ENCODE measurements at regions not wholly inside any gene's neighbourhood (a gene's known extent, or its start where the extent isn't known, plus 50 kb on each side); places are given as distances from the start of the nearest gene placed in this dataset.
"Not testable (repeated sequence)": the region's sequence is repeated elsewhere in the genome, so short reads cannot be mapped to it uniquely, and the experiment has no call there.

- peaks cover 0 to 8% (median 2%) of the 10 kb centered on the region in 7 donors for H3K9me3 Mint-ChIP-seq
- H3K27ac Mint-ChIP-seq, result no peak overlapping the region
- H3K4me1 Mint-ChIP-seq, result no peaks in the 10 kb centered on the region
- TF ChIP-seq, protein P1, sequence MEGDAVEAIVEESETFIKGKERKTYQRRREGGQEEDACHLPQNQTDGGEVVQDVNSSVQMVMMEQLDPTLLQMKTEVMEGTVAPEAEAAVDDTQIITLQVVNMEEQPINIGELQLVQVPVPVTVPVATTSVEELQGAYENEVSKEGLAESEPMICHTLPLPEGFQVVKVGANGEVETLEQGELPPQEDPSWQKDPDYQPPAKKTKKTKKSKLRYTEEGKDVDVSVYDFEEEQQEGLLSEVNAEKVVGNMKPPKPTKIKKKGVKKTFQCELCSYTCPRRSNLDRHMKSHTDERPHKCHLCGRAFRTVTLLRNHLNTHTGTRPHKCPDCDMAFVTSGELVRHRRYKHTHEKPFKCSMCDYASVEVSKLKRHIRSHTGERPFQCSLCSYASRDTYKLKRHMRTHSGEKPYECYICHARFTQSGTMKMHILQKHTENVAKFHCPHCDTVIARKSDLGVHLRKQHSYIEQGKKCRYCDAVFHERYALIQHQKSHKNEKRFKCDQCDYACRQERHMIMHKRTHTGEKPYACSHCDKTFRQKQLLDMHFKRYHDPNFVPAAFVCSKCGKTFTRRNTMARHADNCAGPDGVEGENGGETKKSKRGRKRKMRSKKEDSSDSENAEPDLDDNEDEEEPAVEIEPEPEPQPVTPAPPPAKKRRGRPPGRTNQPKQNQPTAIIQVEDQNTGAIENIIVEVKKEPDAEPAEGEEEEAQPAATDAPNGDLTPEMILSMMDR (IDR thresholded peaks at IDR 0.05), result no peak
- no peak overlapping the region for H3K4me3 ChIP-seq (replicated peaks in 1 of 3; ENCODE audit: low read depth in 2 of 3, low read length in 3 of 3)
- intact Hi-C loops (cut with micrococcal nuclease), result no loop called here
- no peaks in the 10 kb centered on the region for H3K27me3 ChIP-seq (ENCODE audit: control insufficient read depth in 2 of 2, insufficient read depth in 2 of 2, low read length in 2 of 2)
- no peak for DNase-seq
- H3K9ac ChIP-seq (ENCODE audit: insufficient read depth, low read length, poor library complexity, severe bottlenecking), result no peak overlapping the region
- no peak overlapping the region for H3K4me3 Mint-ChIP-seq
- WGBS (ENCODE audit: insufficient coverage), result 91% methylated on average over 8 of the region's 8 CpGs
- no peak overlapping the region for H2AFZ ChIP-seq (ENCODE audit: insufficient read depth, low read depth, low read length, poor library complexity, severe bottlenecking)
- no peak overlapping the region for H3K27ac ChIP-seq (ENCODE audit: low read depth in 1 of 2, low read length in 2 of 2)
- no peaks in the 10 kb centered on the region for H3K27me3 Mint-ChIP-seq (ENCODE audit: low read depth in 3 of 3)
- H3K36me3 Mint-ChIP-seq, result no peaks in the 10 kb centered on the region
- no peaks in the 10 kb centered on the region for H3K79me2 ChIP-seq (ENCODE audit: insufficient read depth, low read length)
- no peaks in the 10 kb centered on the region for H3K36me3 ChIP-seq (replicated peaks in 1 of 2; ENCODE audit: control insufficient read depth in 1 of 2, insufficient read depth in 2 of 2, low read length in 2 of 2)
- H4K20me1 ChIP-seq (ENCODE audit: insufficient read depth, low read length), result no peaks in the 10 kb centered on the region
- no peak overlapping the region for H3K4me2 ChIP-seq (replicated peaks; ENCODE audit: extremely low read depth, low read length, poor library complexity, severe bottlenecking)
- no peaks in the 10 kb centered on the region for H3K9me3 ChIP-seq (replicated peaks in 1 of 2; ENCODE audit: control insufficient read depth in 1 of 2, insufficient read depth in 1 of 2, low read length in 2 of 2)
- no peaks in the 10 kb centered on the region for H3K4me1 ChIP-seq (ENCODE audit: control insufficient read depth in 1 of 2, insufficient read depth in 2 of 2, low read length in 2 of 2)
Observed at GRCh38 chr14:49033131-49033530, 553.0 kb downstream of the RPS29 start.

DNA sequence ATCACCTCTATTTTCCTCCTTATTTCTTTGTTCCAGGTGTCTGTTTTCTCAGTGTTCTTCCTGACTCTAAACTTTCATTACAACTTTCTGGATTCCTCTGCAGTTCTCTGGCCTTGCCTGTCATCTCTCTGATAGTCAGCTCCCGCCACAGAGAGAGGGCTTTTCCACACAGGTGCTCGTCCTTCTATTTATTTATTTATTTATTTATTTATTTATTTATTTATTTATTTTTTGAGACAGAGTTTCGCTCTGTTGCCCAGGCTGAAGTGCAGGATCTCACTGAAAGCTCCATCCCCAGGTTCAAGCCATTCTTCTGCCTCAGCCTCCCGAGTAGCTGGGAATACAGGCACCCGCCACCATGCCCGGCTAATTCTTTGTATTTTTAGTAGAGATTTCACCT is 554.5 kb downstream of the RPS29 start:
- H3K9me3 Mint-ChIP-seq; H4K20me1 ChIP-seq (ENCODE audit: insufficient read depth, low read length); intact Hi-C loops (cut with micrococcal nuclease); H3K36me3 Mint-ChIP-seq; H3K27me3 ChIP-seq (ENCODE audit: control insufficient read depth in 2 of 2, insufficient read depth in 2 of 2, low read length in 2 of 2); H3K9ac ChIP-seq (ENCODE audit: insufficient read depth, low read length, poor library complexity, severe bottlenecking); H3K4me3 Mint-ChIP-seq; H3K79me2 ChIP-seq (ENCODE audit: insufficient read depth, low read length); H3K9me3 ChIP-seq (replicated peaks in 1 of 2; ENCODE audit: control insufficient read depth in 1 of 2, insufficient read depth in 1 of 2, low read length in 2 of 2); H3K27ac Mint-ChIP-seq; H3K27ac ChIP-seq (ENCODE audit: low read depth in 1 of 2, low read length in 2 of 2); H3K4me3 ChIP-seq (replicated peaks in 1 of 3; ENCODE audit: low read depth in 2 of 3, low read length in 3 of 3); H3K4me1 Mint-ChIP-seq; H2AFZ ChIP-seq (ENCODE audit: insufficient read depth, low read depth, low read length, poor library complexity, severe bottlenecking); H3K4me1 ChIP-seq (ENCODE audit: control insufficient read depth in 1 of 2, insufficient read depth in 2 of 2, low read length in 2 of 2); H3K27me3 Mint-ChIP-seq (ENCODE audit: low read depth in 3 of 3); DNase-seq; H3K36me3 ChIP-seq (replicated peaks in 1 of 2; ENCODE audit: control insufficient read depth in 1 of 2, insufficient read depth in 2 of 2, low read length in 2 of 2); H3K4me2 ChIP-seq (replicated peaks; ENCODE audit: extremely low read depth, low read length, poor library complexity, severe bottlenecking): not testable (repeated sequence)
- no CpG with 5 or more reads among the region's 6 CpGs for WGBS (ENCODE audit: insufficient coverage)
